ENCODE measurements at regions not wholly inside any gene's neighbourhood (a gene's known extent, or its start where the extent isn't known, plus 50 kb on each side); places are given as distances from the start of the nearest gene placed in this dataset.

DNA sequence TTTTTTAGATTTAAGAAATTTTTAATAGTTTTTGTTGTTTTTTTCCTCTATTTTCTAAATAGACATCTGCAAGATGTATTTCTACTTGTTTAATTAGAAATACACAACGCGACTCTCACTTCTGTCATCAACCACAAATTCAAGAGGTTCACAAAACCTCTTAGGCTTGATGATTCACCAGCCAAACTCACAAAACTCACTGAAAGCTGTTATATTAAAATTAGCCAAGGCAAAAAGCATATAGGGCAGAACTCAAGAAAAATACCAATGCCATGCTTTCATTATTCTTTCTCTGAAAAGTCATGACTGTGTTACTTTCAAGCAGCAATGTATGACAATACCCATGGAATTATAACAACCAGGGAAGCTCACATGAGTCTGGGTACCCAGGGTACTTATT lies 487.0 kb upstream of the RGS18 start:
- no peaks in the 10 kb centered on the region for H3K4me1 ChIP-seq (ENCODE audit: insufficient read depth)
- H3K79me2 ChIP-seq, result no peaks in the 10 kb centered on the region
- no peaks in the 10 kb centered on the region for H3K36me3 ChIP-seq (replicated peaks; ENCODE audit: insufficient read depth, low read depth)
- H4K20me1 ChIP-seq (ENCODE audit: insufficient read depth, poor library complexity, severe bottlenecking), result no peaks in the 10 kb centered on the region
- H3K9me3 ChIP-seq (ENCODE audit: low read depth), result no peaks in the 10 kb centered on the region
- 94% methylated on average over 2 of the region's 2 CpGs for WGBS (ENCODE audit: low lambda C conversion rate, missing lambda C conversion rate)
- H3K9me2 ChIP-seq (replicated peaks; ENCODE audit: insufficient read depth), result no peaks in the 10 kb centered on the region
- TF ChIP-seq, protein P1, sequence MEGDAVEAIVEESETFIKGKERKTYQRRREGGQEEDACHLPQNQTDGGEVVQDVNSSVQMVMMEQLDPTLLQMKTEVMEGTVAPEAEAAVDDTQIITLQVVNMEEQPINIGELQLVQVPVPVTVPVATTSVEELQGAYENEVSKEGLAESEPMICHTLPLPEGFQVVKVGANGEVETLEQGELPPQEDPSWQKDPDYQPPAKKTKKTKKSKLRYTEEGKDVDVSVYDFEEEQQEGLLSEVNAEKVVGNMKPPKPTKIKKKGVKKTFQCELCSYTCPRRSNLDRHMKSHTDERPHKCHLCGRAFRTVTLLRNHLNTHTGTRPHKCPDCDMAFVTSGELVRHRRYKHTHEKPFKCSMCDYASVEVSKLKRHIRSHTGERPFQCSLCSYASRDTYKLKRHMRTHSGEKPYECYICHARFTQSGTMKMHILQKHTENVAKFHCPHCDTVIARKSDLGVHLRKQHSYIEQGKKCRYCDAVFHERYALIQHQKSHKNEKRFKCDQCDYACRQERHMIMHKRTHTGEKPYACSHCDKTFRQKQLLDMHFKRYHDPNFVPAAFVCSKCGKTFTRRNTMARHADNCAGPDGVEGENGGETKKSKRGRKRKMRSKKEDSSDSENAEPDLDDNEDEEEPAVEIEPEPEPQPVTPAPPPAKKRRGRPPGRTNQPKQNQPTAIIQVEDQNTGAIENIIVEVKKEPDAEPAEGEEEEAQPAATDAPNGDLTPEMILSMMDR (IDR thresholded peaks at IDR 0.05; ENCODE audit: poor library complexity), result no peak
- no peak for TF ChIP-seq EZH2phosphoT487 (IDR thresholded peaks at IDR 0.05; ENCODE audit: low read depth, severe bottlenecking, unreplicated experiment)
- no peak for TF ChIP-seq EZH2 (IDR thresholded peaks at IDR 0.05; ENCODE audit: borderline replicate concordance)
- H3K27ac ChIP-seq, result no peak overlapping the region
- no peak overlapping the region for H3K4me3 ChIP-seq
- H3K27me3 ChIP-seq, result no peaks in the 10 kb centered on the region
- H2AFZ ChIP-seq, result no peak overlapping the region
- H3K4me2 ChIP-seq, result no peak overlapping the region
- DNase-seq (ENCODE audit: low spot score), result no peak

- WGBS (ENCODE audit: low lambda C conversion rate, missing lambda C conversion rate), result 32% methylated on average over 1 of the region's 1 CpG
- no peaks in the 10 kb centered on the region for H3K79me2 ChIP-seq
- H3K36me3 ChIP-seq (replicated peaks; ENCODE audit: insufficient read depth, low read depth), result no peaks in the 10 kb centered on the region
- H3K9me2 ChIP-seq (replicated peaks; ENCODE audit: insufficient read depth), result no peaks in the 10 kb centered on the region
- TF ChIP-seq, protein P1 (IDR thresholded peaks at IDR 0.05; ENCODE audit: poor library complexity), result no peak
- TF ChIP-seq EZH2 (IDR thresholded peaks at IDR 0.05; ENCODE audit: borderline replicate concordance), result no peak
- TF ChIP-seq EZH2phosphoT487 (IDR thresholded peaks at IDR 0.05; ENCODE audit: low read depth, severe bottlenecking, unreplicated experiment), result no peak
- H3K4me3 ChIP-seq, result no peak overlapping the region
- no peaks in the 10 kb centered on the region for H4K20me1 ChIP-seq (ENCODE audit: insufficient read depth, poor library complexity, severe bottlenecking)
- no peak for DNase-seq (ENCODE audit: low spot score)
- no peak overlapping the region for H2AFZ ChIP-seq
- no peak overlapping the region for H3K27ac ChIP-seq
- H3K9me3 ChIP-seq (ENCODE audit: low read depth), result no peaks in the 10 kb centered on the region
- no peaks in the 10 kb centered on the region for H3K4me1 ChIP-seq (ENCODE audit: insufficient read depth)
- H3K27me3 ChIP-seq, result no peaks in the 10 kb centered on the region
- H3K4me2 ChIP-seq, result no peak overlapping the region
Measured at GRCh38 chr1:191674626-191675179, 483.6 kb upstream of the RGS18 start.

DNA sequence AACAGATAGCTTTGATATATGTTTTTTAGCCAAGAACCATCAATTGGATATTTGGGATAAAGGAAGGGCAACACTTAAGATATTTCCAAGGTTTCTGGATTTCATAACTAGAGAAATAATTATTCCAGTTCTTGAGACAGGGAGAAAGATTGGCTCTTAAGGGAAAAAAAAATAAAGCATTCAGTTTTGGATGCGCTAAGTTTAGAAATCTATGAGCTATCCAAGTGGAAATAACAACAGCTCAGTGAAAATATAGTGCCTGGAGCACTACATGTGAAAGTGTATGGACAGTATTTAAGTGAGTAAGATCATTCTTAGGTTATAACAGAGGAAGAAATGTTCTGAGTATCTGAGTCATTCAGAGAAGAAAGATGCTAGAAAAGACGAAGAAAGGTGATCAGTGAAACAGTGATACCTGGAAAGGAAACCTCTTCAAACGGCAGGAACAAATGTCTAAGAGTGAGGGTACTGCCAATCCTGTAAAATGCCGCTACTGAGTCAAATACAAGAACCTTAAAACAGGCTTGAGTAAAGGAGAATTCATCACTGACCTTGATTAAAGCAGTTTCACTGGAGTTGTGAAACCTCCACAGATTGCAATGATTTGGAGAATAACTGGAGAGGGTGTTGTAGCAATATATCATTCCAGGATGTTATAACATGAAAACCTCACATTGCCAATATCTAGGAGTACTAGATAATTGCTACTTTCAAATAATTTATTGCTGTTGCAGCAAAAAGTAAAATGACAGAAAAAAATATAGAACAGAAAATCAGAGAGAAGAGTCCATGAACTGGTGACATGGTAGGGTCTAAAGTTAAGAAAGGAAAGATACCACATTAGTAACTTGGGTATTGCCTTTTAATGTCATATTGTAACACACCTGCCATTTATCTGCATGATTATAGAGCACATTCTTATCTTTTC lies 482.1 kb upstream of the RGS18 start:
- WGBS (ENCODE audit: low lambda C conversion rate, missing lambda C conversion rate), result 89% methylated on average over 4 of the region's 4 CpGs

More for the DNA sequence above, 482.1 kb upstream of the RGS18 start:
- H2AFZ ChIP-seq, result no peak overlapping the region
- no peaks in the 10 kb centered on the region for H4K20me1 ChIP-seq (ENCODE audit: insufficient read depth, poor library complexity, severe bottlenecking)
- no peaks in the 10 kb centered on the region for H3K79me2 ChIP-seq
- H3K27ac ChIP-seq, result no peak overlapping the region
- DNase-seq (ENCODE audit: low spot score), result no peak
- H3K9me3 ChIP-seq (ENCODE audit: low read depth), result no peaks in the 10 kb centered on the region
- H3K27me3 ChIP-seq, result no peaks in the 10 kb centered on the region
- no peak overlapping the region for H3K4me3 ChIP-seq
- TF ChIP-seq EZH2phosphoT487 (IDR thresholded peaks at IDR 0.05; ENCODE audit: low read depth, severe bottlenecking, unreplicated experiment) (no peak), EZH2 (IDR thresholded peaks at IDR 0.05; ENCODE audit: borderline replicate concordance) (no peak)
- TF ChIP-seq, protein P1 (IDR thresholded peaks at IDR 0.05; ENCODE audit: poor library complexity), result no peak
- H3K36me3 ChIP-seq (replicated peaks; ENCODE audit: insufficient read depth, low read depth), result no peaks in the 10 kb centered on the region
- no peaks in the 10 kb centered on the region for H3K4me1 ChIP-seq (ENCODE audit: insufficient read depth)
- H3K4me2 ChIP-seq, result no peak overlapping the region
- no peaks in the 10 kb centered on the region for H3K9me2 ChIP-seq (replicated peaks; ENCODE audit: insufficient read depth)
